Vagina (tissue), 2 donors: ENCODE measurements at regions not wholly inside any gene's neighbourhood (a gene's known extent, or its start where the extent isn't known, plus 50 kb on each side); places are given as distances from the start of the nearest gene placed in this dataset.
"Not testable (repeated sequence)": the region's sequence is repeated elsewhere in the genome, so short reads cannot be mapped to it uniquely, and the experiment has no call there.

Experiments used
- CTCF ChIP-seq, 3 experiments: fragments of 450-650 bp in 2 of 3; fragments of 200-600 bp in 1 of 3; sonication (generic) in 1 of 3; IDR thresholded peaks; one replicate each; pipeline ENCODE4 v1.5.1; 2017 to 2019; ENCODE audit warnings: antibody characterized with exemption in 3 of 3, mild to moderate bottlenecking in 2 of 3, moderate library complexity in 2 of 3
- POLR2A ChIP-seq, 2 donors: fragments of 450-650 bp; IDR thresholded peaks; one replicate each; pipeline ENCODE4 v1.6.1; 2017; ENCODE audit warnings: antibody characterized with exemption in 2 of 2, mild to moderate bottlenecking in 2 of 2, moderate library complexity in 2 of 2
- POLR2AphosphoS5 ChIP-seq, 2 donors: sonication (generic); formaldehyde crosslinking; IDR thresholded peaks; one replicate each; pipeline ENCODE4 v1.9.0; 2017; ENCODE audit warnings: antibody characterized with exemption in 2 of 2, mild to moderate bottlenecking in 2 of 2, low read depth in 1 of 2; ENCODE audit not compliant: insufficient read depth in 1 of 2

DNA sequence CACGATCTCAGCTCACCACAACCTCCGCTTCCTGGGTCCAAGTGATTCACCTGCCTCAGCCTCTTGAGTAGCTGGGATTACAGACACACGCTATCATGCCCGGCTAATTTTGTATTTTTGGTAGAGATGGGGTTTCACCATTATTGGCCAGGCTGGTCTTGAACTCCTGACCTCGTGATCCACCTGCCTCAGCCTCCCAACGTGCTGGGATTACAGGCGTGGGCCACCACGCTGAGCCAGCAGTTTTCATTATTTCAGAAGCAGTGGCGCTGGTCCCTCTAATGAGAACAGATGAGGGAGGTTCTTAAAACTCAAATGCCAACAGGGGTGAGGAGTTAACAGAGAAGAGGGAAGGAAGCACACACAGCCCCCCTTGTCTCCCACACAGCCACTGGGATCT, 98.7 kb downstream of the PTPRS start:
- TF ChIP-seq CTCF (IDR thresholded peaks at IDR 0.05); POLR2A (IDR thresholded peaks at IDR 0.05); POLR2AphosphoS5 (IDR thresholded peaks at IDR 0.05; ENCODE audit: insufficient read depth in 1 of 2, low read depth in 1 of 2): not testable (repeated sequence)
